ENCODE measurements at regions not wholly inside any gene's neighbourhood (a gene's known extent, or its start where the extent isn't known, plus 50 kb on each side); places are given as distances from the start of the nearest gene placed in this dataset.

GRCh38 chr2:5967506-5967905, 275.3 kb downstream of the SOX11 start:
- no peak for DNase-seq

DNA sequence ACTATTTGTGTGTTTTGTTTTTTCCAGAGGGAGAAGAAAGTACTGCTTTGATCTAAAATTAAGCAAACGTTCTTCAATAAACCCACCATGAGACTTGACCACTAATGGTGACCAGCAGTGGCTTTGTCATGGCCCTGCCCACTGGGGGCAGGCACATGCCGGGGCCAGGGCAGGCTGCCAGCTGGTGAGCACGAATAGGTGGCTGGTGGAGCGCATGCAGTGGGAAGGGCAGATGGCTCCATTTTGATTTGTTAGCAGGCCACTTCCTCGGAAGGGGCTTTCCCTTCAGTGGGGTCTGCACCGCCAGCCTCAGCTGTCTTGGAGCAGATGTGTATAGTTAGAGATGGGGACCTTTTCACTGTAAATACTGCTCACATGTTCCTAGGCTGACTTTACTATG, 277.1 kb downstream of the SOX11 start:
- DNase-seq: no peak

DNA sequence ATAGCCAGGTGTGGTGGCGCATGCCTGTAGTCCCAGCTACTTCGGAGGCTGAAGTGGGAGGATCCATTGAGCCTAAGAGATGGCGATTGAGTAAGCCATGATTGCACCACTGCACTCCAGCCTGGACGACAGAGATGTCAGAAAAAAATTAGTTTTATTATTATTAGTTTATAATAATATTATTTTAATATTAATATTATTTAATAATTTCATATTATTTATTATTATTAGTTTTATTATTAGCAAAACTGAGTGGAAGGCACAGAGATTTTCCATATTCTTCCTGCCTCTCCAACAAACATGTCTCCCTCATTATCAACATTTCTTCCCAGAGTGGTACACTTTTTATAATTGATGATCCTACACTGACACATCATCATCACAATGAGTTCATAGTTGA, 278.2 kb downstream of the SOX11 start:
- DNase-seq: no peak

GRCh38 chr2:5974477-5974876, 282.3 kb downstream of the SOX11 start:
- no peak for DNase-seq

DNA sequence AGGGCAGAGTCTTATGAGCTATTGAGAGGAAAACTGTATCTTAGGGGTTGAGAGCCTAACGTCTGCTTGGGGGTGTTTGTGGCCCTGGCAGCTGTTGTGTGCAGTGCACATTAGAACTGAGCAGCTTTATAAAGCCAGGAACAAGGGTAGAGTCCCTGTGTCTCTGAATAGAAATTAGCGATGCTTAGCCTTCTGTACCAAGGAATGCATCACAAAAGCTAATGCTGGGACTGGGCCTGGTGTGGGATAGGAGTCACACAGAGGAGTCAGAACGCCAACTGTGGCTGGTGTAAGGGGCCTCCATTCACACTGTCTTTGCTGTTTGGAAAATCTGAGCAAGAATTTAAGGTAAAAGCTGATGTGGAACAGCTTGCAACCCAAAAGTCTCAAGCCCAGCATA, 283.2 kb downstream of the SOX11 start:
- no peak for DNase-seq

GRCh38 chr2:5976531-5977065, 284.4 kb downstream of the SOX11 start:
- DNase-seq: no peak

GRCh38 chr2:5977477-5977876, 285.3 kb downstream of the SOX11 start:
- DNase-seq: no peak

DNA sequence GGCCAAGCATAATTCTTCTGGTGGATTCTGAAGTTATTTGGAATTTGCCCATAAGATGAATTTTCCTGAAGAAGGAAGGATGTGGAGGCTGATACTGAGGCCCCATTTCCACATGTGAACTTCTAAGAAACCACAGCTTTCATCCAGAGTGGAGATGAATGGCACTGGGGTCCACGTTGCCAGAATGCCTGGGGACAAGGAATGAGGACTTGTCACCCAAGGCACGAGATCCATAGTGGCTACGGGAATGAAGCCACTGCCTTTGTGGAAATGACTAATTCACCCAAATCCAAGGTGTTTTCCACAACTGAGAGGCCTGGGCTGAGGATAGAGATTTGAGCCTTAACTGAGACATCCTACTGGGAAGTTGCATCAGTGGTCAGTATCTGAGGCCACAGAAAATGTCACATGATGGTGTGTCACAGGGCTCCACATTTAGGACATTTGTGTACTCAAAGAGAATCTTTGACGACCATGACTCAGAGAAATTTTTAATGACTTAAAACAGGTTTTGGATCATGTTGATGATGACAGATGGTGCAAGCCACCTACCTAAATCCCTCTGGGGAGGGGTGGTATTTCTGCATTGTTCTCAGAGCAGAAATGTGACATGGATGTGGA, 286.1 kb downstream of the SOX11 start:
- DNase-seq: no peak

DNA sequence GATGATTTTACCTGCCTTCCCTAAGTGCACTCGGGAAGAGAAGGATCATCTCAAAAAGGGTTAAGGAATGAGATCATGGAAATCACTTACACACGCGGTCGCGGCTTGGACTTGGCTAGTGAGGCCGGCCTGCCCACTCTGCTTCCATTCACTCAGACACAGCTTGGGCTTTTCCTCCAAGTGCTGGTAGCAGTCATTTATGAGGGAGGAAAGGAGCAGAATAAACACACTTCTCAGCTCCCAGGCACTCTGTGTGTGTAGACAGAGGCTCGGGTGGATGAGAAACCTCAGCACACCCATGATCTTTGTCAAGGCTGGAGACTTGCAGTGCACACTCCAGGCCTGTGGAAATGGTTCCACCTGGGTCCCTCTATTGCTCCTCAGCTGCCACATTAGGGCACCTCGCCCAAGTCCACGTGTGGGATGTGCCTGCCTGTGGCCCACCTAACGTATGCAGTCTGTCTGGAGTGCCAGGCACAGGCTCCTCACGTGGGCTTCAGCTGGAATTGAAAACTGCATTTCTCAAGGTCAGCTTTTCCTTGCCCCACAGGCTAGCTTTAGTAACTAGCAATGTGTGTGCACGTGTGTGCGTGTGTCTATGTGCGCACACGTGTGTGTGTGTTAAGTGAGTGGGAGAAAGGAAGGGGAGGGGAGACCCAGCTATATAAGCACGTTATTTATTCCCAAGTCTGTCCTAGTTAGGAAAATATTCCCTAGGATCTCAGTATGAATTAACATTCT, 288.4 kb downstream of the SOX11 start:
- no peak for DNase-seq

- DNase-seq: no peak
Measured at GRCh38 chr2:5982193-5982902, 290.2 kb downstream of the SOX11 start.

DNA sequence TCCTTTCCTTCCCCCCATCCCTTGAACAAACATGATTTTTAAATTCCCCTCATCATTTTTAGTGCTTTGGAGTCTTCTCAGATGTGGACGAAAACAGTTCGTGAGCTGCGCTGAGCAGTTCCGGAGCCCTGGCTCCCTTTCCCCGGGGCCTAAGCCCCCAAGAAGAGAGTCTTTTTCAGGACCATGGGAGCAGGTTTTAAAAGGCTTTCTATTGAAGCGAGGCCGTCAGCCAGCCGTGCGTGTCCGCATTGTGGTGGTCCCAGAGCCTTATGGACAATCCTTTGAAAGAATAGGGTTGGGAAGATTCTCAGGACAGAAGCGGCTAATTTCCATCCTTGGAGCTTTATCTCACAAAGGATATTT, 290.7 kb downstream of the SOX11 start:
- no peak for DNase-seq

DNA sequence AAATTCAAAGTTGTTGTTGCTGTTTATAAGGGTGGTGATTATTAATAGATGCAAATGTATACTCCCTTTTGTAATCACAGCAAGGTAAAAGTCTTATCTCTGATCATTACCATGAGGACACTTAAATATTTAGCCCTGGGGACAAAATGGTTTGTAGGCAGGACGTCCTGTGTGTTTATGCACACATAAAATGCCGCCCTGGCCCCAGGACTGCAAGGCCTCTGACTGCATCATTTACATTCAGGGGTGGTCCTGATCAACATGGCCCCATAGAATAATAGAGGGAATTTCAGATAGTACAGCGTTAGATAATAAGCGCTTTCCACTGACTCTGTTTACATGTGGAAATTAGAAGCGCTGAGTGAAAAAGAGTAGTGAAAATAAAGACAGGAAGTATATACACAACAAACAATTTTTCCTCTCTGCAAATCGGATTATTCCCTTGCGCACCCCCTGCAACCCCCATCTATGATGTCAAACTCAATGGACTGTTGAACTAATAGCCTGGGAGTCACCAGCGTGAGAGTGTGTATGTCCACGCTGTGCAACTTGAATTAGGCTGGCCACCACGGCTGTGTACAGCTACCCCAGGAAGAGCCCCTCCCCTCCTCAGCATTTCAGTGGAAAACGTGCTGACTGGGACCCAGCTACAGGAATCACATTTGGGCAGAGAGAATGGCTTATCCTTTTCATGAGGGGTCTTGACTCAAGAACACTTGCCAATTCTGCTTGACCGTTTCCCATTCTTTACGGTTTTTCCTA, 291.5 kb downstream of the SOX11 start:
- DNase-seq: no peak

DNA sequence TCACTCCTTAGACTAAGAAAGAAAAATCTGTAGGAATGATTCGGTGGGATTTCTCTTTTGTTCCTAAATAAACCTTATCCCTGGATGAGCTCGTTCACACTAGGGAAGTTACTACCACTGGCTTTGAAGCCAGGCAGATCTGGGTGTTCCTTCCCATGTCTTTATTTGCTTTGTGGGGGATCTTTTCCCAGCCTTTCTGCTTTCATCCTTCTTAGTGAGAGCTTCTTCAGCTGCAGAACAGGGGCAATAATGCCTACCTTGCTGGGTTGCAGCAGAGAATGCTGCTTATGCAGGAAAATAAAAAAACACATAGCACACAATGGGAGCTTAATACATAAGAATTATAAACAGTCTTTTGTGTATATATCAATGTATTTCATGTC, 292.1 kb downstream of the SOX11 start:
- DNase-seq: no peak

- no peak for DNase-seq
Measured at GRCh38 chr2:5984946-5985345, 292.8 kb downstream of the SOX11 start.

GRCh38 chr2:5985536-5986385, 293.6 kb downstream of the SOX11 start:
- DNase-seq: no peak

DNA sequence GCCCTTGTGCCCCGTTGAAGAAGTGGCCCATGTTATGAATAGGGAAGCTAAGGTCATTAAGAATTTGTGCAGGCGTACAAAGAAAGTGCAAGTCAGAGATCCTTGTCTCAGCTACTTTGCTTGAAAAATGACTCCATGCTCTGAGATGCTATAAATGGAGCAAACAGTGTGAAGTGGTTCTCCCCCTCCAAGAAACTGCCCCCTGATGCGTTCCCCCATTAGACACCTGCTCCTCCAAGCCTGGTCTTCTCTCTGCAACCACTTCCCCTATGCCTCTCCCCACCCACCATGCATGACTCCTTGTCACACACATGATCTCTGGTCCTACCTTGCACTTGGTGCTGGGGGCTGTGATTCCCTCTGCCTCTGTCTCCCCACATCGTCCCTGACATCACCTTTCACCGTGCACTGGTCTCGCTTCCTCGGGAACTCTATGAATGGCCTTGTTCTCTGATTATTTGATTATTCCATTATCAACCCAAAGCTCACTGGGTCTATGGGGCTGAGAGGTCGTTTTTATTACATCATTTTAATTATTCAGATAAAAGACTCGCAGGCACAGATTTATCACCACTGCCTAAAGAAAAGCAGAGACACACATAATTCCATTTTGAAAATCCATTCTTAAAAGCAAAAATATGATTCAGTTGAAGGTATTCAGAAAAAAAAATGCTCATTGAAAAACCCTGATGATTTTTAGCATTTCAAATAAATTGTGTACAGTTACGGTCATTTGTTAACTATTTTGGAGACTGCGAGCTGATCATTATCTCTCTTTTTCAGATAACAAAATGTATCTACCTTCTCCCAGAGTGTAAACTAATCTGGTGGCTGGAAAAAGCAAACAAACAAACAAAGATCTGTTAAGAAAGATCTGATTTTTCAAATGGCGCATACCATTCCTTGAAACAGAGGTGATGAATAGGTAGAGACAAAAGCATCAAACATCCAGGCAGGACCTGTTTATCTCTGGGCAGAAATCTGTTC, 294.9 kb downstream of the SOX11 start:
- DNase-seq: no peak

DNA sequence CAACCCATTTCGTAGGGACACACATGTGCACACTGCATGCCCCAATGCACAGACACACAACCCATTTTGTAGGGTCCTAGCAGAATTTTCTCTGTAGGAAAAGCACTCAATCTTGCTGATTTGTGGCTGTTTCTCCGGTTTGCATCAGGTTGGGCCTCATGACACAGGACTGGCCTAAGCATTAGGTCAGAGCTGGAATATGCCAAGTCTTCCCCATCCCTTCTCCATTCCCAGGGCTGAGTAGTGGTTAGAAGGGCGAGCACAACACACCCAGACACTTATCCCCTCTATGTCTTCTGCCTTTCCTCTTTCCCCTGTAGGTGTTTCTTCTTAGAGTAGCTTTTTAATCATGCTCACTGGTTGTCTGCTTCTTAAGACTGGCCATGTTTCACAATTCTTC, 295.9 kb downstream of the SOX11 start:
- DNase-seq: no peak

- DNase-seq: no peak
Measured at GRCh38 chr2:5990086-5990485, 297.9 kb downstream of the SOX11 start.

DNA sequence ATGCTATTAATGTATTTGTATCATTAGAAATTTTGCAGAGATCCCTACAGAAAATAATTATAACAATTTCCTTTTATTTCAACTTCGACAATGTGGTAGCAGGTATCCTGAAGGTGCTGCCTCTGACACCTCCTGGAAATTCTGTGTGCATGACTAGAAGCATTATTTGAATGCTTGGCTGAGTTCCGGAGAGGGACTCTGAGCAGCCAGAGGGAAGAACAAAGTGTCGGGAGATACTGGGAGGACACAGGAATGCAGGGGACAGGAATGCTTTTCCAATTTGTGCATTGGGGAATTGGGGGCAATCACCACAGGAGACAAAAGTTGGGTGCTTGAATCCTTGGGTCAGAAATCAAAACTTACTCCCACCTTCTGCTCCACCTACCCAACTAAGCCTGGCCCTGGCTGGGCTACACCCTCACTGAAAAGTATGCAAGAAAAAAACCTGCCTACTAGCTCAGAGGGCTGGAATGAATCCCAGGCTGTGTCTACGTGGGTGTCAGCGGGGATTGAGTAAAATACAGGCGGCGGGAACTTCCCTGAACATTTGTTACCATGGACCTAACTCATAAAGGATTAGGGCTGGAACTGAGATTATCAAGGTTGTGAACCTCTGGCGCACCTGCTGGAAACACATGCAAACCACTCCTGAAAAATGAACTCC, 299.3 kb downstream of the SOX11 start:
- no peak for DNase-seq

DNA sequence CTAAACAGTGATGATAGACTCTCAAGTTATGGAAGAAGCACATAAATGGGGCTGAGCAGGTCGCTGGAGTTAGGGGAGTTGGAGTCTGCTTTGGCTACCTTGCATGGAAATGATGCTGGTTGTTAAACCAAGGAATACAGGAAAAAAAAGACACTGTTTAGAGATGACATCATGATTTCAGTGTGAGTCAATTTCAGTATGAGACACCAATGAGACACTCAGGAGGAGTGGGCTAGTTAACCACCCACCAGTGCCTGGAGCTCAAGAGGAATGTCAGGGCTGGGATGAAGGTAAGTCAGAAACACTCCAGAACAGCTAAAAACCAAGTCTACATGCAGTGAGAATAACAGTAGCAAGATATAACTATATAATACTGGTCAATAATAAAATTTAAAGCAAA, 303.6 kb downstream of the SOX11 start:
- no peak for DNase-seq

- DNase-seq: no peak
Measured at GRCh38 chr2:6008186-6008585, 316.0 kb downstream of the SOX11 start.

Measured in activated CD4-positive, CD25-positive, alpha-beta regulatory T cell (primary cell).